GM12873 (cell line): ENCODE measurements at regions not wholly inside any gene's neighbourhood (a gene's known extent, or its start where the extent isn't known, plus 50 kb on each side); places are given as distances from the start of the nearest gene placed in this dataset.

Experiments
- TF ChIP-seq, protein P1 (sequence below): IDR thresholded peaks from 2 replicates; pipeline ENCODE4 v1.5.1; 2012; ENCODE audit warnings: low read depth, mild to moderate bottlenecking, moderate library complexity, low read length, control low read depth; ENCODE audit not compliant: insufficient read depth; ENCODE audit errors: missing control alignments

DNA sequence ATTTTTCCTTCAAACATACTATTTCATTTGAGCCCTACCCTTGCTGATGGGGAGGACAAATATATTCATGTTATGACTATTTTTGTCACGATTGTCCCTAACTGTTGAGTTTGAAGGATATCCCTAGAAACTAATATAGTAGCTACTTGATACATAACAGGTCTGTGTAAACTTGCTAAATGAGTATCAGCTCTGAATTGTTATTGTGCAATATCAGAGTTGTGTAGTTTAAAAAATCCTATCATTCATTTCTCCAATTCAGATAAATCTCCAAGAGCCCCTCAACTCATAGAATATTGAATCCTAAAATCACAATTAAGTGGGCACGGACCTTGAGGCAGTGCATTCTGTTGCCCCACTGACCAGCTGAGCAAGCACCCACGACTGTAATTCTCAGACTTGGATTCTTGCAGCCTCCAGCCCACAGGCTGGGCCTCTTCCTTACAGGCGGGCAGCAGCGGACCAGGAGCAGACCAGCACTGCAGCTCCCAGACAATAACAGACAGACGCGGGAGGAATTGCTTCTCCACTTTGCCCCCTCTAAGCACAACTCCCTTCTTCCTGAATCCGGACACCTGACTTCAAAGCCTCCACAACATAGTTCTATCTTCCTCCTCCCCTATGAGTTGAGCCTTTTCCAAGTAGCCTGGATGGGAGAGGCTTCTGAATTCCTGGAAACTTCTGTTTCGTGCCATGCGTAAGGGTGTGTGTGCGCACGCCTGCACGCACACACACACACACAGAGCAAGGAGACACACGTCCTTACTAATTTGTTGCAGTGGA, 337.6 kb upstream of the ARGLU1 start:
- TF ChIP-seq, protein P1, sequence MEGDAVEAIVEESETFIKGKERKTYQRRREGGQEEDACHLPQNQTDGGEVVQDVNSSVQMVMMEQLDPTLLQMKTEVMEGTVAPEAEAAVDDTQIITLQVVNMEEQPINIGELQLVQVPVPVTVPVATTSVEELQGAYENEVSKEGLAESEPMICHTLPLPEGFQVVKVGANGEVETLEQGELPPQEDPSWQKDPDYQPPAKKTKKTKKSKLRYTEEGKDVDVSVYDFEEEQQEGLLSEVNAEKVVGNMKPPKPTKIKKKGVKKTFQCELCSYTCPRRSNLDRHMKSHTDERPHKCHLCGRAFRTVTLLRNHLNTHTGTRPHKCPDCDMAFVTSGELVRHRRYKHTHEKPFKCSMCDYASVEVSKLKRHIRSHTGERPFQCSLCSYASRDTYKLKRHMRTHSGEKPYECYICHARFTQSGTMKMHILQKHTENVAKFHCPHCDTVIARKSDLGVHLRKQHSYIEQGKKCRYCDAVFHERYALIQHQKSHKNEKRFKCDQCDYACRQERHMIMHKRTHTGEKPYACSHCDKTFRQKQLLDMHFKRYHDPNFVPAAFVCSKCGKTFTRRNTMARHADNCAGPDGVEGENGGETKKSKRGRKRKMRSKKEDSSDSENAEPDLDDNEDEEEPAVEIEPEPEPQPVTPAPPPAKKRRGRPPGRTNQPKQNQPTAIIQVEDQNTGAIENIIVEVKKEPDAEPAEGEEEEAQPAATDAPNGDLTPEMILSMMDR: no peak

DNA sequence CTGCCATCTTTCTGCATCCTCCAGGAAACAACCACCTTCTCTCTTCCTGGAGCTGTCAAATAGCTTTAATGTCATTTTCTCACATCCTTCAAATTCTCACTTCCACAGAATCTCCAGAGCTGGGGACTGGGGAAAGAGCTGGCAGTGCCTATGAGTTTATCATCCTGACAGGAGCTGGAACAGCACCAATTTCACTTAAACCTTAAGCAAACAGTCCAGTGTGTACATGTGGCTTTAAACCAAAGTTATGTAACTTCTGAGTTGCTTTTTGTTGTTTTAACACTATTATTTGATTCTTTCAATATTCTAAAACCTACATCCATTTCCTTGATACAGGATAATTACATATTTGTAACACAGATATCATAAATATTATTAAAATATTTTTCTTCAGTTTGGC, 331.5 kb upstream of the ARGLU1 start:
- TF ChIP-seq, protein P1: no peak

- TF ChIP-seq, protein P1: no peak
These were observed 330.3 kb upstream of the ARGLU1 start for GRCh38 chr13:106898231-106898630.

DNA sequence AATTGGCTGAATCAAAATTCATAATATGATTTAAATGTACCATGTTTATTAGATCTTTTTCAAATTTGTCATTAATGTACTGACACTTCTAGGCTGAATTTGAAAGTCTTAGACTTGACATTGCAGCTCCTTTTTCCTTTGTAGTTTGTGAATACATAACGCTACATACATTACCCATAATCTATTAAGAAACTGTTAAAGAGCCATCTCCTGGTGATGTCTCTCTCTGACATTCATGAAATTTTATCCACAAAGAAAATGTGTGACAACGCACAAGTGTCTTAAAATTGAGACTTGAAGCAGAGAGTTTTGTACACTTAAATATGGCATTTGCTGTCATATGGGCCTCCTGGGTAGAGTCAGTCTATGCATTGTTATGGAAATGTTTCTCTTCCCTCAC, 320.2 kb upstream of the ARGLU1 start:
- TF ChIP-seq, protein P1: no peak

DNA sequence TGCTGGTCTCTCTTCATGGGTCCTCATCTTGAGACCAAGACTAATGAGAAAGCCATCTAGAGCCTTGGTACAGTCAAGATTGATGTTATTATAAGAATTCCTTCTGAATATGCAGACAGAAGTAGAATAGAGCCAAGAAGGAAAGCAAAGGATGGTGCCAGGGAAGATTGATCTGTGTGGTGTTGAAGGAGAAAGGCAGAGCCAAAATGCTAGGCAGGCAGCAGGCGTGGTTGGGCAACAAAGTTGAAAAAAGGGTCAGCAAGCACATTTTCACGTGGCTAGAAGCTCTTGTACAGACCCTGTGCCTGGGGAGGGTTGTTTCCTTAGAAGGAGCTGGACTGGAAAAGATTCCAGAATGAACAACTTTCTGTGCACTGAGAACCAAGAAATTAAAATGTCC, 319.7 kb upstream of the ARGLU1 start:
- TF ChIP-seq, protein P1: no peak

DNA sequence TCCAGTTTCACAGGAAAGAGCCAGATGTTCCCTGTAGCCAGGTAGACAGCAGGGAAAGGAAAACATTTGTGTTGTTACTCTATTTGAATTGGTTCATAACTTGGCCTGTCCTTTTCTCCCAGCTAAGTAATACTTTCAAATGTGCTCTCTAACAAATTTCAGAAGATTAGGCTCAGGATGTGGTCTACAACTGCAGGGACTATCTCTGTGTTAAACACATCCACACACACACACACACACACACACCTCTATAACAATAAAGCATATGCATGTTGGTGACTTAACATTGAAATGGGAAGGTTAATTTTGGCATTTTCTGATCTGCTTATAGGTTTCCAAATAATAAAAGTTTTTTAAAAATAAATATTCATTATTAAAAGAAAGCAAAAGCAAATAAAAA, 316.0 kb upstream of the ARGLU1 start:
- TF ChIP-seq, protein P1: no peak

- TF ChIP-seq, protein P1: no peak
These were observed 314.3 kb upstream of the ARGLU1 start for GRCh38 chr13:106882246-106882645.
